ENCODE measurements at regions not wholly inside any gene's neighbourhood (a gene's known extent, or its start where the extent isn't known, plus 50 kb on each side); places are given as distances from the start of the nearest gene placed in this dataset.

DNA sequence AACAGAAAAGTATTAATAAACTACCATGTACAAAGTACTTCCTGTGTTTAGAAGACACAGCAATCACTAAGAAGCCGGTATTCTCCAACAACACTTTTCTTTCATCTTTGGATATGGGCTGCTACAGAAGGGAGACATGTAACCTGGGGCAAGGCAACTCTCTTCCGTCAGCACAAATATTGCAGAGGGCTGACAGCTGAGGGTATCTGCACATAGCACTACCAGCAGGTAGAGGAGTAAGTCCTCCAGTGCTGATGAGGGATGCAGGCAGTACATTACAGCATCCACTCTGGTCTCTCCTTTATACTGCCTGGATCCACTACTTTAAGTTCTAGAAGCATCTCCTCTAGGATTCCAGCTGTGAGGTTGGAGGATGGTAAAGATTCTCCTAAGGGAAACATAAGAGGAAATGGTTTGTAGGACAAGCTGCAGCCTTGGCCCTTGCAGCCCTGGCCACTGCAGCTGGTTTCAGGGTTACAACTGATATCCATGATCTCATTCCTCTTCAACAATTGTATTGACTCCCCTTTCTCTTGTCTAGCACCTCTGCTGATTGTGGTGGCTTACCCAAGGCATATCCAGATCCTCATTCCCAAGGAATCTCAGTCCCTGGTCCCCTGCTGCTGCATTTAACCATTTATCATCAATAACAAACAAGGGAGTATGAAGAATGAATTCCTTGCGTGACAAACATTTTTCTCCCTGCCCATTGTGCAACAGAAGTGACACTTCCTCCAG is 110.7 kb upstream of the ADGRF1 start:
- no peak for ATAC-seq
- no peak for TF ChIP-seq ZC3H10 (CRISPR knock-in tag; IDR thresholded peaks at IDR 0.05)
- TF ChIP-seq TSHZ2 (CRISPR knock-in tag; IDR thresholded peaks at IDR 0.05): no peak
- TF ChIP-seq, protein P1, sequence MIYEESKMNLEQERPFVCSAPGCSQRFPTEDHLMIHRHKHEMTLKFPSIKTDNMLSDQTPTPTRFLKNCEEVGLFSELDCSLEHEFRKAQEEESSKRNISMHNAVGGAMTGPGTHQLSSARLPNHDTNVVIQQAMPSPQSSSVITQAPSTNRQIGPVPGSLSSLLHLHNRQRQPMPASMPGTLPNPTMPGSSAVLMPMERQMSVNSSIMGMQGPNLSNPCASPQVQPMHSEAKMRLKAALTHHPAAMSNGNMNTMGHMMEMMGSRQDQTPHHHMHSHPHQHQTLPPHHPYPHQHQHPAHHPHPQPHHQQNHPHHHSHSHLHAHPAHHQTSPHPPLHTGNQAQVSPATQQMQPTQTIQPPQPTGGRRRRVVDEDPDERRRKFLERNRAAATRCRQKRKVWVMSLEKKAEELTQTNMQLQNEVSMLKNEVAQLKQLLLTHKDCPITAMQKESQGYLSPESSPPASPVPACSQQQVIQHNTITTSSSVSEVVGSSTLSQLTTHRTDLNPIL (CRISPR knock-in tag; IDR thresholded peaks at IDR 0.05; ENCODE audit: low read depth): no peak
- no peak for TF ChIP-seq RARB (CRISPR knock-in tag; IDR thresholded peaks at IDR 0.05)
- TF ChIP-seq ARNTL (CRISPR knock-in tag; IDR thresholded peaks at IDR 0.05; ENCODE audit: borderline replicate concordance, low read depth): no peak
- no peak for TF ChIP-seq ESRRG (CRISPR knock-in tag; IDR thresholded peaks at IDR 0.05)
- no peak for TF ChIP-seq PPARA (CRISPR knock-in tag; IDR thresholded peaks at IDR 0.05; ENCODE audit: borderline replicate concordance)
- no peak for TF ChIP-seq OSR1 (CRISPR knock-in tag; IDR thresholded peaks at IDR 0.05)
- TF ChIP-seq ZNF565 (CRISPR knock-in tag; conservative IDR thresholded peaks at IDR 0.05; ENCODE audit: low read depth): no peak
- TF ChIP-seq ZNF70 (CRISPR knock-in tag; IDR thresholded peaks at IDR 0.05): no peak
- no peak for TF ChIP-seq BACH2 (CRISPR knock-in tag; IDR thresholded peaks at IDR 0.05; ENCODE audit: borderline replicate concordance)
- no peak for TF ChIP-seq TOX (CRISPR knock-in tag; IDR thresholded peaks at IDR 0.05; ENCODE audit: borderline replicate concordance)
- TF ChIP-seq, protein P2, sequence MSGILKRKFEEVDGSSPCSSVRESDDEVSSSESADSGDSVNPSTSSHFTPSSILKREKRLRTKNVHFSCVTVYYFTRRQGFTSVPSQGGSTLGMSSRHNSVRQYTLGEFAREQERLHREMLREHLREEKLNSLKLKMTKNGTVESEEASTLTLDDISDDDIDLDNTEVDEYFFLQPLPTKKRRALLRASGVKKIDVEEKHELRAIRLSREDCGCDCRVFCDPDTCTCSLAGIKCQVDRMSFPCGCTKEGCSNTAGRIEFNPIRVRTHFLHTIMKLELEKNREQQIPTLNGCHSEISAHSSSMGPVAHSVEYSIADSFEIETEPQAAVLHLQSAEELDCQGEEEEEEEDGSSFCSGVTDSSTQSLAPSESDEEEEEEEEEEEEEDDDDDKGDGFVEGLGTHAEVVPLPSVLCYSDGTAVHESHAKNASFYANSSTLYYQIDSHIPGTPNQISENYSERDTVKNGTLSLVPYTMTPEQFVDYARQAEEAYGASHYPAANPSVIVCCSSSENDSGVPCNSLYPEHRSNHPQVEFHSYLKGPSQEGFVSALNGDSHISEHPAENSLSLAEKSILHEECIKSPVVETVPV (CRISPR knock-in tag; IDR thresholded peaks at IDR 0.05): no peak

DNA sequence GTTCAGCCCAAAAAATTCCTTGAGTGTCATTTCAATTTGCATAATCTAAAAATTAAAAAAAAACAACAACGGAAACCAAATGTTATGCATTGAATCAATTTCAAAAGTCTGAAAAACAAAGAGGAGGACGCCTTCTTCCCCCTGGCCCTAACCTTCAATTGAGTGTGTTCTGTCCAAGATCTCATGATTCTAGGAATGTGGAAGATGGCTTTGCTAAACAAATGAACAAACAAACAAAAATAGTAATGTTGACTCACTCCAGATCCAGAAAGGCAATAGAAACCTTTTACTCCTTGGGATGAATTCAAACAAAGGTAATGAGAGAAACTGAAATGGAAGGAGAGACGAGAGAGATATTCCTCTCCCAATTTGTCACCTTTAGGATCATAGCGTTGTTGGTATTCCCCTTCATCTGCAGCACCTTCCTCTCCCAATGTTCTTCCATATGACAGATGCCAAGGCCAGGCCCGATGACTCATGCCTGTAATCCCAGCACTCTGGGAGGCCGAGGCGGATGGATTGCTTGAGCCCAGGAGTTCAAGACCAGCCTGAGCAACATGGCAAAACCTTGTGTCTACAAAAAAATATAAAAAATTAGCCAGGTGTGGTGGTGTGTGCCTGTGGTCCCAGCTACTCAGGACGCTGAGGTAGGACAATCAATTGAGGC is 109.2 kb upstream of the ADGRF1 start:
- ATAC-seq: no peak
- TF ChIP-seq TCF4 (CRISPR knock-in tag; IDR thresholded peaks at IDR 0.05; ENCODE audit: borderline replicate concordance): no peak
- TF ChIP-seq POU6F1 (CRISPR knock-in tag; IDR thresholded peaks at IDR 0.05; ENCODE audit: borderline replicate concordance, low read depth): no peak
- TF ChIP-seq, protein P2 (CRISPR knock-in tag; IDR thresholded peaks at IDR 0.05): no peak
- no peak for TF ChIP-seq ESRRG (CRISPR knock-in tag; IDR thresholded peaks at IDR 0.05)
- no peak for TF ChIP-seq RARB (CRISPR knock-in tag; IDR thresholded peaks at IDR 0.05)
- TF ChIP-seq TSHZ2 (CRISPR knock-in tag; IDR thresholded peaks at IDR 0.05): no peak
- TF ChIP-seq OSR1 (CRISPR knock-in tag; IDR thresholded peaks at IDR 0.05): no peak
- TF ChIP-seq, protein P1 (CRISPR knock-in tag; IDR thresholded peaks at IDR 0.05; ENCODE audit: low read depth): no peak
- no peak for TF ChIP-seq PPARA (CRISPR knock-in tag; IDR thresholded peaks at IDR 0.05; ENCODE audit: borderline replicate concordance)
- TF ChIP-seq CSDC2 (CRISPR knock-in tag; IDR thresholded peaks at IDR 0.05): no peak
- no peak for TF ChIP-seq ARNTL (CRISPR knock-in tag; IDR thresholded peaks at IDR 0.05; ENCODE audit: borderline replicate concordance, low read depth)
- no peak for TF ChIP-seq TOX (CRISPR knock-in tag; IDR thresholded peaks at IDR 0.05; ENCODE audit: borderline replicate concordance)
- TF ChIP-seq ISL1 (CRISPR knock-in tag; IDR thresholded peaks at IDR 0.05): no peak
- TF ChIP-seq SNAI2 (CRISPR knock-in tag; IDR thresholded peaks at IDR 0.05): no peak
- no peak for TF ChIP-seq ZC3H10 (CRISPR knock-in tag; IDR thresholded peaks at IDR 0.05)
- no peak for TF ChIP-seq ZNF70 (CRISPR knock-in tag; IDR thresholded peaks at IDR 0.05)
- TF ChIP-seq BACH2 (CRISPR knock-in tag; IDR thresholded peaks at IDR 0.05; ENCODE audit: borderline replicate concordance): no peak
- TF ChIP-seq GLIS3 (CRISPR knock-in tag; IDR thresholded peaks at IDR 0.05): no peak

Measured in SK-N-SH treated with all-trans-retinoic acid at 6 μM for 48 hours (cell line).